HEK293T (cell line): ENCODE measurements at regions not wholly inside any gene's neighbourhood (a gene's known extent, or its start where the extent isn't known, plus 50 kb on each side); places are given as distances from the start of the nearest gene placed in this dataset.

Experiments
- CTCF ChIA-PET: fragments of 350-600 bp; formaldehyde crosslinking; extraction: SDS; loops from one replicate; lab custom pipeline; 2021; ENCODE audit warnings: antibody characterized with exemption, inconsistent platforms; lab: Yijun Ruan, JAX
- POLR2A ChIA-PET: fragments of 350-600 bp; formaldehyde crosslinking; extraction: SDS; loops from one replicate; lab custom pipeline; 2020; ENCODE audit warnings: antibody characterized with exemption, inconsistent platforms; lab: Yijun Ruan, JAX
- DNase-seq: peaks from one replicate; pipeline ENCODE4 v3.0.0; 2012; ENCODE audit warnings: mixed read lengths; ENCODE audit errors: extremely low spot score
- ARNT ChIP-seq: fragments of 450-650 bp; IDR thresholded peaks from 2 replicates; pipeline ENCODE4 v1.6.1; 2017; ENCODE audit warnings: mild to moderate bottlenecking
- BHLHE40 ChIP-seq: fragments of 450-650 bp; IDR thresholded peaks from 2 replicates; pipeline ENCODE4 v1.6.1; 2016; ENCODE audit warnings: mild to moderate bottlenecking, moderate library complexity, borderline replicate concordance
- CTBP1 ChIP-seq: fragments of 450-650 bp; IDR thresholded peaks from 2 replicates; pipeline ENCODE4 v1.6.1; 2016; ENCODE audit warnings: borderline replicate concordance
- ELF4 ChIP-seq: fragments of 450-650 bp; IDR thresholded peaks from 2 replicates; pipeline ENCODE4 v1.6.1; 2017; ENCODE audit warnings: antibody characterized with exemption
- FOXA1 ChIP-seq: fragments of 450-650 bp; IDR thresholded peaks from 2 replicates; pipeline ENCODE4 v1.6.1; 2016; ENCODE audit warnings: mild to moderate bottlenecking
- FOXK2 ChIP-seq: fragments of 450-650 bp; IDR thresholded peaks from 2 replicates; pipeline ENCODE4 v1.6.1; 2016; ENCODE audit warnings: mild to moderate bottlenecking
- FOXM1 ChIP-seq: fragments of 450-650 bp; IDR thresholded peaks from 2 replicates; pipeline ENCODE4 v1.6.1; 2017; ENCODE audit warnings: mild to moderate bottlenecking, borderline replicate concordance
- HDGF ChIP-seq: fragments of 450-650 bp; IDR thresholded peaks from 2 replicates; pipeline ENCODE4 v1.6.1; 2017; ENCODE audit warnings: antibody characterized with exemption, borderline replicate concordance
- L3MBTL2 ChIP-seq: fragments of 450-650 bp; conservative IDR thresholded peaks from 2 replicates; pipeline ENCODE4 v1.6.1; 2016; ENCODE audit warnings: mild to moderate bottlenecking
- LEF1 ChIP-seq: fragments of 450-650 bp; IDR thresholded peaks from 2 replicates; pipeline ENCODE4 v1.6.1; 2017; ENCODE audit warnings: mild to moderate bottlenecking, borderline replicate concordance
- NFRKB ChIP-seq: fragments of 450-650 bp; IDR thresholded peaks from 2 replicates; pipeline ENCODE4 v1.6.1; 2016; ENCODE audit warnings: mild to moderate bottlenecking, moderate library complexity
- PKNOX1 ChIP-seq: fragments of 450-650 bp; IDR thresholded peaks from 2 replicates; pipeline ENCODE4 v1.6.1; 2016
- SP1 ChIP-seq: fragments of 450-650 bp; IDR thresholded peaks from 2 replicates; pipeline ENCODE4 v1.6.1; 2017
- SUZ12 ChIP-seq: fragments of 450-650 bp; IDR thresholded peaks from 2 replicates; pipeline ENCODE4 v1.6.1; 2016; ENCODE audit warnings: mild to moderate bottlenecking
- TARDBP ChIP-seq: fragments of 450-650 bp; IDR thresholded peaks from 2 replicates; pipeline ENCODE4 v1.6.1; 2016
- ZNF384 ChIP-seq: fragments of 450-650 bp; IDR thresholded peaks from 2 replicates; pipeline ENCODE4 v1.6.1; 2016

GRCh38 chr3:139870000-139870675, 64.8 kb upstream of the CLSTN2 start:
- POLR2A ChIA-PET: no interaction called here
- no peak for DNase-seq
- TF ChIP-seq NFRKB: no peak
- no peak for TF ChIP-seq FOXA1
- no peak for TF ChIP-seq SP1
- no peak for TF ChIP-seq FOXM1
- TF ChIP-seq HDGF: no peak
- no peak for TF ChIP-seq FOXK2
- TF ChIP-seq ZNF384: no peak
- TF ChIP-seq LEF1: no peak
- TF ChIP-seq ELF4: no peak
- TF ChIP-seq PKNOX1: no peak
- no peak for TF ChIP-seq CTBP1
- TF ChIP-seq L3MBTL2: no peak
- TF ChIP-seq SUZ12: no peak
- no peak for TF ChIP-seq ARNT
- CTCF ChIA-PET: no interaction called here

- DNase-seq: no peak
- ChIA-PET POLR2A (no interaction called here), CTCF (no interaction called here)
- TF ChIP-seq CTBP1 (no peak), SUZ12 (no peak), HDGF (no peak), ARNT (no peak), NFRKB (no peak), SP1 (no peak), PKNOX1 (no peak), FOXA1 (no peak), TARDBP (no peak), FOXM1 (no peak), L3MBTL2 (no peak), LEF1 (no peak), ELF4 (no peak), BHLHE40 (no peak), ZNF384 (no peak), FOXK2 (no peak)
These were observed 66.2 kb upstream of the CLSTN2 start for GRCh38 chr3:139868773-139869172.

- no peak for DNase-seq
- CTCF ChIA-PET: no interaction called here
- TF ChIP-seq SUZ12: no peak
- no peak for TF ChIP-seq CTBP1
- TF ChIP-seq ZNF384: no peak
- no peak for TF ChIP-seq PKNOX1
- no peak for TF ChIP-seq ELF4
- TF ChIP-seq ARNT: no peak
- TF ChIP-seq FOXA1: no peak
- TF ChIP-seq L3MBTL2: no peak
- TF ChIP-seq TARDBP: no peak
- TF ChIP-seq FOXM1: no peak
- TF ChIP-seq FOXK2: no peak
- TF ChIP-seq LEF1: no peak
- TF ChIP-seq HDGF: no peak
- no peak for TF ChIP-seq BHLHE40
- no peak for TF ChIP-seq NFRKB
- TF ChIP-seq SP1: no peak
- POLR2A ChIA-PET: no interaction called here
These were observed 86.3 kb upstream of the CLSTN2 start for GRCh38 chr3:139848660-139849059.

- no peak for DNase-seq
- TF ChIP-seq SP1 (no peak), NFRKB (no peak), TARDBP (no peak)
- ChIA-PET CTCF (no interaction called here), POLR2A (no interaction called here)
These were observed 88.3 kb upstream of the CLSTN2 start for GRCh38 chr3:139846729-139847128.

- POLR2A ChIA-PET: no interaction called here
- DNase-seq: no peak
- CTCF ChIA-PET: no interaction called here
- TF ChIP-seq CTBP1 (no peak), ZNF384 (no peak), L3MBTL2 (no peak), TARDBP (no peak), FOXK2 (no peak), SUZ12 (no peak), BHLHE40 (no peak), FOXM1 (no peak), SP1 (no peak), PKNOX1 (no peak), LEF1 (no peak), FOXA1 (no peak), NFRKB (no peak), HDGF (no peak), ELF4 (no peak)
These were observed 95.3 kb upstream of the CLSTN2 start for GRCh38 chr3:139839659-139840058.

- ChIA-PET POLR2A (no interaction called here), CTCF (no interaction called here)
- TF ChIP-seq ZNF384 (no peak), BHLHE40 (no peak), PKNOX1 (no peak), L3MBTL2 (no peak), ELF4 (no peak), TARDBP (no peak), ARNT (no peak), SUZ12 (no peak), CTBP1 (no peak), NFRKB (no peak), SP1 (no peak), FOXA1 (no peak), LEF1 (no peak)
- no peak for DNase-seq
These were observed 96.0 kb upstream of the CLSTN2 start for GRCh38 chr3:139839014-139839413.
